HPDE6-E6E7 (cell line): ENCODE measurements at regions not wholly inside any gene's neighbourhood (a gene's known extent, or its start where the extent isn't known, plus 50 kb on each side); places are given as distances from the start of the nearest gene placed in this dataset.

Experiments
- DNase-seq: peaks from one replicate; pipeline ENCODE4 v3.0.0; 2011; ENCODE audit warnings: missing footprints; ENCODE audit errors: extremely low spot score

GRCh38 chr4:124810827-124811226, 98.3 kb upstream of the ANKRD50 start:
- DNase-seq, result no peak

- DNase-seq, result no peak
These were observed 94.9 kb upstream of the ANKRD50 start for GRCh38 chr4:124807421-124807820.

- DNase-seq, result no peak
These were observed 93.9 kb upstream of the ANKRD50 start for GRCh38 chr4:124806403-124806802.

- no peak for DNase-seq
These were observed 92.1 kb upstream of the ANKRD50 start for GRCh38 chr4:124804584-124804983.

- no peak for DNase-seq
These were observed 91.5 kb upstream of the ANKRD50 start for GRCh38 chr4:124804041-124804440.

GRCh38 chr4:124803641-124804040, 91.1 kb upstream of the ANKRD50 start:
- peak; percentile 16 for DNase-seq

GRCh38 chr4:124803026-124803425, 90.5 kb upstream of the ANKRD50 start:
- no peak for DNase-seq

GRCh38 chr4:124797223-124797622, 84.7 kb upstream of the ANKRD50 start:
- no peak for DNase-seq

- DNase-seq, result no peak
These were observed 77.9 kb upstream of the ANKRD50 start for GRCh38 chr4:124790471-124790870.

- DNase-seq, result no peak
These were observed 74.1 kb upstream of the ANKRD50 start for GRCh38 chr4:124786634-124787033.

- no peak for DNase-seq
These were observed 73.1 kb upstream of the ANKRD50 start for GRCh38 chr4:124785645-124786044.

GRCh38 chr4:124783847-124784246, 71.3 kb upstream of the ANKRD50 start:
- no peak for DNase-seq

GRCh38 chr4:124777007-124777406, 64.5 kb upstream of the ANKRD50 start:
- no peak for DNase-seq

GRCh38 chr4:124768596-124769365, 56.2 kb upstream of the ANKRD50 start:
- no peak for DNase-seq

- DNase-seq, result no peak
These were observed 50.4 kb upstream of the ANKRD50 start for GRCh38 chr4:124762956-124763355.
